Stomach (tissue), 4 donors: ENCODE measurements at regions not wholly inside any gene's neighbourhood (a gene's known extent, or its start where the extent isn't known, plus 50 kb on each side); places are given as distances from the start of the nearest gene placed in this dataset.

Experiments
- CTCF ChIP-seq, 7 experiments: fragments of 450-650 bp in 4 of 7; fragments of 200-600 bp in 3 of 7; sonication (generic) in 3 of 7; IDR thresholded peaks; one replicate each; pipeline ENCODE4 v1.5.1; 2016 to 2019; ENCODE audit warnings: antibody characterized with exemption in 7 of 7, control low read depth in 2 of 7, mild to moderate bottlenecking in 1 of 7
- EP300 ChIP-seq: sonication (generic); formaldehyde crosslinking; IDR thresholded peaks from one replicate; pipeline ENCODE4 v1.6.1; 2017; ENCODE audit warnings: antibody characterized with exemption
- POLR2A ChIP-seq, 4 donors: fragments of 450-650 bp; IDR thresholded peaks; one replicate each; pipeline ENCODE4 v1.6.1; 2016; ENCODE audit warnings: antibody characterized with exemption in 4 of 4, control low read depth in 2 of 4, mild to moderate bottlenecking in 1 of 4, moderate library complexity in 1 of 4
- POLR2AphosphoS5 ChIP-seq, 3 donors: sonication (generic); formaldehyde crosslinking; IDR thresholded peaks; one replicate each; pipeline ENCODE4 v1.6.1; 2016; ENCODE audit warnings: antibody characterized with exemption in 3 of 3

GRCh38 chr1:239255628-239256160 lies 130.7 kb upstream of the CHRM3 start:
- TF ChIP-seq POLR2A (IDR thresholded peaks at IDR 0.05) (no peak), CTCF (IDR thresholded peaks at IDR 0.05) (no peak), POLR2AphosphoS5 (IDR thresholded peaks at IDR 0.05) (no peak), EP300 (no peak)
